Liver (tissue), 8 donors: ENCODE measurements at regions not wholly inside any gene's neighbourhood (a gene's known extent, or its start where the extent isn't known, plus 50 kb on each side); places are given as distances from the start of the nearest gene placed in this dataset.

Experiments used
- DNase-seq: peaks from one replicate; pipeline ENCODE4 v3.0.0-alpha.2; 2017; ENCODE audit warnings: low spot score
- H3K27ac ChIP-seq, 2 donors: one replicate each; pipeline ENCODE4 v1.7.0; 2013; ENCODE audit warnings: inconsistent platforms in 2 of 2, low read length in 2 of 2, control low read depth in 1 of 2, low read depth in 1 of 2, mild to moderate bottlenecking in 1 of 2
- H3K27me3 ChIP-seq, 4 donors: one replicate each; pipeline versions ENCODE4 v1.6.1 to v1.7.0; 2013; ENCODE audit warnings: low read length in 3 of 4, inconsistent platforms in 1 of 4, mild to moderate bottlenecking in 1 of 4, moderate library complexity in 1 of 4; ENCODE audit not compliant: control insufficient read depth in 4 of 4, insufficient read depth in 4 of 4
- H3K36me3 ChIP-seq, 4 donors: one replicate each; pipeline versions ENCODE4 v1.6.1 to v1.7.0; 2013; ENCODE audit warnings: low read length in 3 of 4, mild to moderate bottlenecking in 3 of 4, low read depth in 1 of 4, moderate library complexity in 1 of 4; ENCODE audit not compliant: control insufficient read depth in 4 of 4, insufficient read depth in 3 of 4
- H3K4me1 ChIP-seq, 4 donors: one replicate each; pipeline versions ENCODE4 v1.6.1 to v1.7.0; 2013; ENCODE audit warnings: low read length in 3 of 4, mild to moderate bottlenecking in 3 of 4, moderate library complexity in 1 of 4; ENCODE audit not compliant: control insufficient read depth in 4 of 4, insufficient read depth in 4 of 4
- H3K4me3 ChIP-seq, 3 donors: one replicate each; pipeline versions ENCODE4 v1.6.1 to v1.7.0; 2013; ENCODE audit warnings: low read length in 3 of 3, control low read depth in 1 of 3, low read depth in 1 of 3, mild to moderate bottlenecking in 1 of 3
- H3K9ac ChIP-seq, 2 donors: one replicate each; pipeline ENCODE4 v1.7.0; 2013; ENCODE audit warnings: low read length in 2 of 2, mild to moderate bottlenecking in 2 of 2, moderate library complexity in 2 of 2, control low read depth in 1 of 2, low read depth in 1 of 2
- H3K9me3 ChIP-seq, 4 donors: one replicate each; pipeline versions ENCODE4 v1.6.1 to v1.7.0; 2013; ENCODE audit warnings: low read length in 3 of 4; ENCODE audit not compliant: control insufficient read depth in 4 of 4
- ATF3 ChIP-seq: IDR thresholded peaks from 2 replicates; pipeline ENCODE4 v1.6.1; 2016; ENCODE audit warnings: antibody characterized with exemption
- CTCF ChIP-seq: fragments of 150-350 bp; IDR thresholded peaks from 2 replicates; pipeline ENCODE4 v1.5.1; 2017; ENCODE audit warnings: improper control_type of control experiment, low read depth, low read length; ENCODE audit not compliant: missing input control
- EGR1 ChIP-seq, 2 donors: IDR thresholded peaks; 2 replicates each; pipeline ENCODE4 v1.6.1; 2016 to 2018; ENCODE audit warnings: antibody characterized with exemption in 2 of 2, low read depth in 2 of 2
- FOXA1 ChIP-seq: IDR thresholded peaks from 2 replicates; pipeline ENCODE4 v1.6.1; 2016; ENCODE audit warnings: antibody characterized with exemption
- FOXA2 ChIP-seq: IDR thresholded peaks from 2 replicates; pipeline ENCODE4 v1.6.1; 2016; ENCODE audit warnings: antibody characterized with exemption
- GABPA ChIP-seq, 2 donors: IDR thresholded peaks in 1 of 2; conservative IDR thresholded peaks in 1 of 2; 2 replicates each; pipeline ENCODE4 v1.6.1; 2016; ENCODE audit warnings: antibody characterized with exemption in 2 of 2, mild to moderate bottlenecking in 1 of 2, moderate library complexity in 1 of 2
- HNF4A ChIP-seq, 2 donors: conservative IDR thresholded peaks; 2 replicates each; pipeline ENCODE4 v1.6.1; 2016; ENCODE audit warnings: antibody characterized with exemption in 2 of 2, mild to moderate bottlenecking in 2 of 2
- HNF4G ChIP-seq: IDR thresholded peaks from 2 replicates; pipeline ENCODE4 v1.6.1; 2016; ENCODE audit warnings: antibody characterized with exemption
- JUND ChIP-seq, 2 donors: IDR thresholded peaks; 2 replicates each; pipeline ENCODE4 v1.6.1; 2016; ENCODE audit warnings: antibody characterized with exemption in 2 of 2
- MAX ChIP-seq: IDR thresholded peaks from 2 replicates; pipeline ENCODE4 v1.6.1; 2016; ENCODE audit warnings: antibody characterized with exemption
- RAD21 ChIP-seq, 2 donors: IDR thresholded peaks; 2 replicates each; pipeline ENCODE4 v1.6.1; 2016; ENCODE audit warnings: antibody characterized with exemption in 2 of 2, mild to moderate bottlenecking in 2 of 2
- RXRA ChIP-seq, 2 donors: IDR thresholded peaks; 2 replicates each; pipeline ENCODE4 v1.6.1; 2017 to 2018; ENCODE audit warnings: antibody characterized with exemption in 2 of 2, mild to moderate bottlenecking in 1 of 2
- SP1 ChIP-seq: IDR thresholded peaks from 2 replicates; pipeline ENCODE4 v1.6.1; 2018; ENCODE audit warnings: antibody characterized with exemption, mild to moderate bottlenecking
- TAF1 ChIP-seq: conservative IDR thresholded peaks from 2 replicates; pipeline ENCODE4 v1.6.1; 2016; ENCODE audit warnings: antibody characterized with exemption, mild to moderate bottlenecking
- YY1 ChIP-seq: IDR thresholded peaks from 2 replicates; pipeline ENCODE4 v1.6.1; 2016; ENCODE audit warnings: antibody characterized with exemption, mild to moderate bottlenecking
- ZBTB33 ChIP-seq: IDR thresholded peaks from 2 replicates; pipeline ENCODE4 v1.6.1; 2016; ENCODE audit warnings: antibody characterized with exemption
- whole genome bisulfite sequencing: extraction: QIAGEN DNeasy Blood & Tissue Kit; methylation state at CpG from one replicate; pipeline ENCODE4 v1.1.7; 2013; 5-methylcytosine and 5-hydroxymethylcytosine counted together
- donor health status: healthy.
- donor health status: healthy.
- donor health status: healthy.
- donor health status: healthy.
- donor health status: healthy.

GRCh38 chr2:59968441-59968840 is 585.0 kb downstream of the BCL11A start (continued):
- TF ChIP-seq ATF3, result no peak
- TF ChIP-seq SP1, result no peak
- no peak for TF ChIP-seq HNF4A (conservative IDR thresholded peaks at IDR 0.05)
- no peak for TF ChIP-seq YY1
- no peak for TF ChIP-seq CTCF
- TF ChIP-seq RXRA (IDR thresholded peaks at IDR 0.05), result no peak
- TF ChIP-seq JUND (IDR thresholded peaks at IDR 0.05), result no peak
- no peak for TF ChIP-seq TAF1
- no peak for TF ChIP-seq EGR1 (IDR thresholded peaks at IDR 0.05; ENCODE audit: low read depth in 2 of 2)

GRCh38 chr2:59967691-59968090 is 585.8 kb downstream of the BCL11A start:
- peaks cover 3 to 18% (median 14%) of the 10 kb centered on the region in 4 donors for H3K4me1 ChIP-seq
- TF ChIP-seq YY1 (peak; percentile 35), ATF3 (no peak), FOXA2 (peak; percentile 14), RAD21 (IDR thresholded peaks at IDR 0.05) (no peak), ZBTB33 (no peak), HNF4A (conservative IDR thresholded peaks at IDR 0.05) (peak in 1 of 2 donors; percentile 27), RXRA (IDR thresholded peaks at IDR 0.05) (peak in 1 of 2 donors; percentile 14)
- H3K9me3 ChIP-seq, result no peaks in the 10 kb centered on the region
- no peak overlapping the region for H3K4me3 ChIP-seq
- no peak overlapping the region for H3K27ac ChIP-seq
- no peaks in the 10 kb centered on the region for H3K27me3 ChIP-seq
- 41% methylated on average over 3 of the region's 3 CpGs for WGBS
- no peak for DNase-seq
- no peaks in the 10 kb centered on the region for H3K36me3 ChIP-seq
- no peak overlapping the region for H3K9ac ChIP-seq

GRCh38 chr2:59963157-59963556 is 590.3 kb downstream of the BCL11A start:
- Histone ChIP-seq H3K9ac (no peak overlapping the region), H3K27ac (peak overlapping the region in 1 of 2 donors; percentile 9), H3K4me1 (peaks cover 3 to 19% (median 16%) of the 10 kb centered on the region in 4 donors), H3K27me3 (no peaks in the 10 kb centered on the region), H3K9me3 (no peaks in the 10 kb centered on the region), H3K4me3 (no peak overlapping the region), H3K36me3 (no peaks in the 10 kb centered on the region)
- no peak for DNase-seq
- TF ChIP-seq MAX, result no peak
- peak; percentile 24 to 30 for TF ChIP-seq RAD21 (IDR thresholded peaks at IDR 0.05)
- no peak for TF ChIP-seq HNF4G
- TF ChIP-seq SP1, result peak; percentile 28
- no peak for TF ChIP-seq ZBTB33
- peak; percentile 16 to 53 for TF ChIP-seq HNF4A (conservative IDR thresholded peaks at IDR 0.05)
- TF ChIP-seq ATF3, result no peak
- TF ChIP-seq FOXA1, result no peak
- no peak for TF ChIP-seq GABPA (IDR thresholded peaks at IDR 0.05 in 1 of 2, conservative IDR thresholded peaks at IDR 0.05 in 1 of 2)
- TF ChIP-seq JUND (IDR thresholded peaks at IDR 0.05), result no peak
- no peak for TF ChIP-seq CTCF
- peak; percentile 50 to 51 for TF ChIP-seq RXRA (IDR thresholded peaks at IDR 0.05)
- no peak for TF ChIP-seq TAF1
- TF ChIP-seq YY1, result no peak
- no peak for TF ChIP-seq FOXA2
